NB4 (cell line): ENCODE measurements at regions not wholly inside any gene's neighbourhood (a gene's known extent, or its start where the extent isn't known, plus 50 kb on each side); places are given as distances from the start of the nearest gene placed in this dataset.
A peak's percentile ranks its signal among the peaks of the same experiment; 100 is the strongest.
"Not testable (repeated sequence)": the region's sequence is repeated elsewhere in the genome, so short reads cannot be mapped to it uniquely, and the experiment has no call there.

Source experiments
- DNase-seq: peaks from one replicate; pipeline ENCODE4 v3.0.0; 2010; ENCODE audit warnings: low read depth
- H3K4me3 ChIP-seq: one replicate; pipeline ENCODE4 v1.5.1; 2011; ENCODE audit warnings: mild to moderate bottlenecking, low read depth, low read length, moderate library complexity
- MYC ChIP-seq: IDR thresholded peaks from 2 replicates; pipeline ENCODE4 v1.6.1; 2011; ENCODE audit warnings: low read depth, low read length
- POLR2A ChIP-seq: IDR thresholded peaks from 2 replicates; pipeline ENCODE4 v1.6.1; 2011; ENCODE audit warnings: mild to moderate bottlenecking; ENCODE audit not compliant: insufficient read length; ENCODE audit errors: extremely low read depth
- TF ChIP-seq, protein P1 (sequence below): IDR thresholded peaks from one replicate; pipeline ENCODE4 v1.5.1; 2012; ENCODE audit warnings: low read depth, low read length
- TF ChIP-seq, protein P2 (sequence below): IDR thresholded peaks from 2 replicates; pipeline ENCODE4 v1.6.1; 2011; ENCODE audit warnings: low read depth, low read length

DNA sequence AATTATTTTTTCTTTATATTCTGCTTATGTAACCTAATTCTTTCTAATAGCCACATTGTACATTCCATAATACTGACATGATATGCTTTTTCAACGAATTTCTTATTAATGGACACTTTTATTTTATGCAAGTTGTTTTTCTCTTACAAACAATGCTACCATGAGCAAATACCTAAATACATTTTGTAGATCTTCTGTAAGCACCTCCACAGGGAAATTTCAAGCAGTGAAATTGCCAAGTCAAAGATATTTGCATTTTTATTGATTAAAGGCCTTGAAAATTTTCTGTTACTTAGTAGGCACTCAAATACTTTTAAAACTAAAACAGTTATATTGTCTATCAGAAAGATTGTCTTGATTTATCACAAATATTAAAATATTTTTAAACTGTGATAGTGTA lies 79.6 kb upstream of the C3orf49 start:
- no peak for DNase-seq
- TF ChIP-seq, protein P1, sequence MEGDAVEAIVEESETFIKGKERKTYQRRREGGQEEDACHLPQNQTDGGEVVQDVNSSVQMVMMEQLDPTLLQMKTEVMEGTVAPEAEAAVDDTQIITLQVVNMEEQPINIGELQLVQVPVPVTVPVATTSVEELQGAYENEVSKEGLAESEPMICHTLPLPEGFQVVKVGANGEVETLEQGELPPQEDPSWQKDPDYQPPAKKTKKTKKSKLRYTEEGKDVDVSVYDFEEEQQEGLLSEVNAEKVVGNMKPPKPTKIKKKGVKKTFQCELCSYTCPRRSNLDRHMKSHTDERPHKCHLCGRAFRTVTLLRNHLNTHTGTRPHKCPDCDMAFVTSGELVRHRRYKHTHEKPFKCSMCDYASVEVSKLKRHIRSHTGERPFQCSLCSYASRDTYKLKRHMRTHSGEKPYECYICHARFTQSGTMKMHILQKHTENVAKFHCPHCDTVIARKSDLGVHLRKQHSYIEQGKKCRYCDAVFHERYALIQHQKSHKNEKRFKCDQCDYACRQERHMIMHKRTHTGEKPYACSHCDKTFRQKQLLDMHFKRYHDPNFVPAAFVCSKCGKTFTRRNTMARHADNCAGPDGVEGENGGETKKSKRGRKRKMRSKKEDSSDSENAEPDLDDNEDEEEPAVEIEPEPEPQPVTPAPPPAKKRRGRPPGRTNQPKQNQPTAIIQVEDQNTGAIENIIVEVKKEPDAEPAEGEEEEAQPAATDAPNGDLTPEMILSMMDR = no peak
- TF ChIP-seq POLR2A (no peak), MYC (no peak)
- TF ChIP-seq, protein P2, sequence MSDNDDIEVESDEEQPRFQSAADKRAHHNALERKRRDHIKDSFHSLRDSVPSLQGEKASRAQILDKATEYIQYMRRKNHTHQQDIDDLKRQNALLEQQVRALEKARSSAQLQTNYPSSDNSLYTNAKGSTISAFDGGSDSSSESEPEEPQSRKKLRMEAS = no peak
- H3K4me3 ChIP-seq = no peak overlapping the region

GRCh38 chr3:63740116-63740515 lies 79.0 kb upstream of the C3orf49 start:
- no peak overlapping the region for H3K4me3 ChIP-seq
- no peak for TF ChIP-seq POLR2A
- no peak for TF ChIP-seq MYC
- no peak for DNase-seq

GRCh38 chr3:63744693-63745092 lies 74.4 kb upstream of the C3orf49 start:
- not testable (repeated sequence) for DNase-seq, H3K4me3 ChIP-seq

- DNase-seq = no peak
- no peak for TF ChIP-seq POLR2A
- TF ChIP-seq MYC = no peak
- TF ChIP-seq, protein P1 = no peak
- TF ChIP-seq, protein P2 = no peak
- H3K4me3 ChIP-seq = no peak overlapping the region
Measured at GRCh38 chr3:63745757-63746156, 73.3 kb upstream of the C3orf49 start.

GRCh38 chr3:63746211-63746610 lies 72.9 kb upstream of the C3orf49 start:
- no peak overlapping the region for H3K4me3 ChIP-seq
- TF ChIP-seq MYC = no peak
- no peak for TF ChIP-seq POLR2A
- TF ChIP-seq, protein P2 = no peak
- DNase-seq = no peak

DNA sequence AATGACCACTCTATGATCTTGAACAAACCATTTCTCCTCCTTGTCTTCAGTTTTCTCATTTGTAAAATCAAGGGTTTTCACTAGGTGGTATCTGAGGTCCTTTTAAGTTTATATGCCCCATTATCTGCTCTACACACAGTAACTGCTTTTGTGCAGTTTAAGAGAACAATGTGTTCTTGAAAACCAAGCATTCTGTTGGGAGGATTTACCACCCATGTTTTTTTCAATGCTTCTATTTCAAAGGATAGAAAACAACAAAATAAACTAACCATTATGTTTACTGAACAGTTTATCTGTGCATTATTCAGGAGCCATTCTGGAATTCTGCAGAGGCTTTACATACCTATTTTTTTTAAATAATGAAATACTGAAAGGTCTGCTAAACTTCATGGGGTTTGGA lies 67.6 kb upstream of the C3orf49 start:
- no peak overlapping the region for H3K4me3 ChIP-seq
- TF ChIP-seq, protein P1 = no peak
- TF ChIP-seq POLR2A (no peak), MYC (no peak)
- TF ChIP-seq, protein P2 = no peak
- DNase-seq = no peak

- DNase-seq = peak; percentile 13
- H3K4me3 ChIP-seq = no peak overlapping the region
- TF ChIP-seq, protein P2 = no peak
- TF ChIP-seq, protein P1 = no peak
- TF ChIP-seq POLR2A (no peak), MYC (no peak)
Measured at GRCh38 chr3:63753567-63753966, 65.5 kb upstream of the C3orf49 start.

- DNase-seq = no peak
- TF ChIP-seq, protein P2 = no peak
- TF ChIP-seq, protein P1 = no peak
- TF ChIP-seq POLR2A = no peak
- TF ChIP-seq MYC = no peak
- no peak overlapping the region for H3K4me3 ChIP-seq
Measured at GRCh38 chr3:63753995-63754394, 65.1 kb upstream of the C3orf49 start.
